GM12878 (cell line): ENCODE measurements at regions not wholly inside any gene's neighbourhood (a gene's known extent, or its start where the extent isn't known, plus 50 kb on each side); places are given as distances from the start of the nearest gene placed in this dataset.

Experiments used
- ATAC-seq: fragments of 200-7000 bp; cut with Tn5 transposase; 3 replicates; pipeline ENCODE4 v1.9.1; 2020; ENCODE audit warnings: mild to moderate bottlenecking, moderate library complexity
- BruUV-seq: library from RNA; stranded (reverse); fragments of 400-500 nt; replicated peaks from 2 replicates; lab custom pipeline; 2021; lab: Mats Ljungman, UMichigan
- CTCF ChIA-PET: fragments of 300-600 bp; sonication (Branson Sonifier 250); formaldehyde crosslinking; extraction: SDS; loops from one replicate; lab custom pipeline; 2021; ENCODE audit warnings: inconsistent platforms; lab: Yijun Ruan, JAX
- POLR2A ChIA-PET: fragments of 350-600 bp; formaldehyde crosslinking; extraction: SDS; loops from one replicate; lab custom pipeline; 2021; ENCODE audit warnings: inconsistent platforms; lab: Charles Lee
- RAD21 ChIA-PET: fragments of 300-600 bp; sonication (Branson Sonifier 250); formaldehyde crosslinking; loops from one replicate; lab custom pipeline; 2023; ENCODE audit warnings: antibody characterized with exemption; ENCODE audit not compliant: unreplicated experiment; lab: Charles Lee
- SMC1A ChIA-PET: fragments of 300-600 bp; sonication (Branson Sonifier 250); formaldehyde crosslinking; loops from one replicate; lab custom pipeline; 2023; ENCODE audit not compliant: unreplicated experiment, uncharacterized antibody; lab: Charles Lee
- DNase-seq: peaks from one replicate; pipeline ENCODE4 v3.0.0-alpha.2; 2011; ENCODE audit warnings: low read depth, low spot score
- FAIRE-seq: peaks from 3 replicates; lab custom pipeline; 2011; peaks lifted over from hg19 to GRCh38; lab: Jason Lieb, UNC
- H2AFZ ChIP-seq: 2 replicates; pipeline ENCODE4 v1.6.0; 2011; ENCODE audit warnings: low read depth, low read length, control low read depth; ENCODE audit not compliant: control insufficient read depth
- H3K27ac ChIP-seq: 2 replicates; pipeline ENCODE4 v1.5.1; 2011; ENCODE audit warnings: control low read depth; ENCODE audit not compliant: control insufficient read depth, insufficient read depth
- H3K27me3 ChIP-seq, 2 experiments: replicated peaks in 1 of 2; 2 replicates each; pipeline versions ENCODE4 v1.6.0 to v1.6.1; 2011; ENCODE audit warnings: low read length in 1 of 2; ENCODE audit not compliant: control insufficient read depth in 2 of 2, insufficient read depth in 2 of 2
- H3K36me3 ChIP-seq, 2 experiments: 2 replicates each; pipeline ENCODE4 v1.5.1; 2011; ENCODE audit warnings: low read length in 1 of 2; ENCODE audit not compliant: control insufficient read depth in 2 of 2, insufficient read depth in 2 of 2
- H3K4me1 ChIP-seq: 2 replicates; pipeline ENCODE4 v1.6.1; 2011; ENCODE audit warnings: mild to moderate bottlenecking, low read length, moderate library complexity, mixed read lengths; ENCODE audit not compliant: control insufficient read depth, insufficient read depth
- H3K4me2 ChIP-seq: 2 replicates; pipeline ENCODE4 v1.6.0; 2011; ENCODE audit warnings: control low read depth; ENCODE audit not compliant: control insufficient read depth, insufficient read depth
- H3K4me3 ChIP-seq: fragments of 200-600 bp; sonication (generic); 2 replicates; pipeline ENCODE4 v1.5.1; 2016
- H3K79me2 ChIP-seq: 2 replicates; pipeline ENCODE4 v1.6.0; 2011; ENCODE audit warnings: low read length; ENCODE audit not compliant: control insufficient read depth, insufficient read depth
- H3K9ac ChIP-seq: 2 replicates; pipeline ENCODE4 v1.8.0; 2011; ENCODE audit warnings: low read length, control low read depth, mixed read lengths; ENCODE audit not compliant: control insufficient read depth, insufficient read depth
- H3K9me3 ChIP-seq: replicated peaks from 3 replicates; pipeline ENCODE4 v1.5.1; 2011; ENCODE audit warnings: mild to moderate bottlenecking, low read length; ENCODE audit not compliant: control insufficient read depth, insufficient read depth
- H4K20me1 ChIP-seq: 2 replicates; pipeline ENCODE4 v1.6.0; 2011; ENCODE audit not compliant: control insufficient read depth, insufficient read depth
- IRF4 ChIP-seq: IDR thresholded peaks from 2 replicates; pipeline ENCODE4 v1.6.1; 2011; ENCODE audit warnings: low read depth, low read length
- MTA2 ChIP-seq: fragments of 450-650 bp; IDR thresholded peaks from 2 replicates; pipeline ENCODE4 v1.6.1; 2016; ENCODE audit warnings: low read depth, mild to moderate bottlenecking, moderate library complexity
- NKRF ChIP-seq: fragments of 450-650 bp; conservative IDR thresholded peaks from 2 replicates; pipeline ENCODE4 v1.6.1; 2017; ENCODE audit warnings: mild to moderate bottlenecking, moderate library complexity
- WGBS: methylation state at CpG from one replicate; pipeline ENCODE4 v1.1.6; 2016; ENCODE audit warnings: low lambda C conversion rate; ENCODE audit not compliant: insufficient replicate concordance, insufficient coverage; ENCODE audit errors: missing lambda C conversion rate; 5-methylcytosine and 5-hydroxymethylcytosine counted together
- in situ Hi-C: fragments of 300-500 bp; cut with MboI; formaldehyde crosslinking; loops from 9 replicates; pipeline ENCODE4 v1.14.3; 2018; ENCODE audit warnings: mixed read lengths
- intact Hi-C: fragments of 100-400 bp; cut with micrococcal nuclease; formaldehyde crosslinking; loops from one replicate; pipeline ENCODE4 v1.14.2; 2022; ENCODE audit not compliant: unreplicated experiment

GRCh38 chr1:90176530-90176929, 181.6 kb downstream of the ZNF326 start:
- H3K4me2 ChIP-seq, result no peak overlapping the region
- H4K20me1 ChIP-seq, result no peaks in the 10 kb centered on the region
- no peak for DNase-seq
- H3K36me3 ChIP-seq, result no peaks in the 10 kb centered on the region
- TF ChIP-seq IRF4, result no peak
- no peak for TF ChIP-seq NKRF
- 0 out of 2 replicates have a peak, but pooled peaks have one; percentile 20 for TF ChIP-seq MTA2
- TF ChIP-seq, all 136 proteins: peak for 1
- H3K79me2 ChIP-seq, result no peaks in the 10 kb centered on the region
- no peak overlapping the region for H3K27ac ChIP-seq
- H3K9me3 ChIP-seq, result no peaks in the 10 kb centered on the region
- H3K9ac ChIP-seq, result no peak overlapping the region
- intact Hi-C loops, result no loop called here
- no peaks in the 10 kb centered on the region for H3K27me3 ChIP-seq
- H3K4me1 ChIP-seq, result no peaks in the 10 kb centered on the region
- H2AFZ ChIP-seq, result no peak overlapping the region
- SMC1A ChIA-PET, result interaction anchor here (0.7 to 1.6 kb wide), 4 partner anchors 12 to 45 kb away, joined by 3 to 4 read pairs (median 3); no protein-coding TSS in a partner anchor
- no peak for FAIRE-seq
- CTCF ChIA-PET, result interaction anchor here (1.1 kb wide), 1 partner anchor 62 kb away, joined by 3 read pairs; no protein-coding TSS in a partner anchor
- RAD21 ChIA-PET, result interaction anchor here (1.3 kb wide), 1 partner anchor 299 kb away, joined by 3 read pairs; no protein-coding TSS in a partner anchor
- no TSS peak for BruUV-seq
- 16% methylated on average over 2 of the region's 2 CpGs for WGBS
- H3K4me3 ChIP-seq, result no peak overlapping the region
- in situ Hi-C loops, result no loop called here
- peak; percentile 58 for ATAC-seq
- POLR2A ChIA-PET, result interaction anchor here (0.7 kb wide), 1 partner anchor 48 kb away, joined by 5 read pairs; no protein-coding TSS in a partner anchor
